IMR-90 (cell line): ENCODE measurements at regions not wholly inside any gene's neighbourhood (a gene's known extent, or its start where the extent isn't known, plus 50 kb on each side); places are given as distances from the start of the nearest gene placed in this dataset.
A peak's percentile ranks its signal among the peaks of the same experiment; 100 is the strongest.

ENCODE experiments used
- ATAC-seq: fragments of 200-7000 bp; cut with Tn5 transposase; 2 replicates; pipeline ENCODE4 v1.9.1; 2020; ENCODE audit warnings: low read depth, mild to moderate bottlenecking, moderate library complexity
- BruUV-seq: library from RNA; stranded (reverse); fragments of 400-500 nt; replicated peaks from 2 replicates; lab custom pipeline; 2021; lab: Mats Ljungman, UMichigan
- CTCF ChIA-PET: fragments of 300-600 bp; formaldehyde crosslinking; extraction: SDS; loops from one replicate; lab custom pipeline; 2021; ENCODE audit warnings: antibody characterized with exemption; lab: Yijun Ruan, JAX
- POLR2A ChIA-PET: fragments of 300-600 bp; sonication (Branson Sonifier 250); formaldehyde crosslinking; loops from one replicate; lab custom pipeline; 2022; ENCODE audit warnings: antibody characterized with exemption; ENCODE audit not compliant: unreplicated experiment; lab: Charles Lee
- DNase-seq: peaks from one replicate; pipeline ENCODE4 v3.0.0; 2013
- H2AFZ ChIP-seq: replicated peaks from 2 replicates; pipeline ENCODE3; 2013; ENCODE audit warnings: low read length, mild to moderate bottlenecking; ENCODE audit not compliant: poor library complexity
- H2AK5ac ChIP-seq: 2 replicates; pipeline ENCODE4 v1.6.1; 2013; ENCODE audit warnings: low read depth, low read length, inconsistent platforms
- H2AK9ac ChIP-seq: replicated peaks from 2 replicates; pipeline ENCODE3; 2013; ENCODE audit warnings: mild to moderate bottlenecking, low read depth, low read length, moderate library complexity; ENCODE audit not compliant: poor library complexity
- H2BK120ac ChIP-seq: 2 replicates; pipeline ENCODE4 v1.6.1; 2013; ENCODE audit warnings: low read depth, low read length, inconsistent platforms
- H2BK15ac ChIP-seq: 3 replicates; pipeline ENCODE4 v1.6.1; 2013; ENCODE audit warnings: low read depth, low read length, inconsistent platforms
- H2BK20ac ChIP-seq: 2 replicates; pipeline ENCODE4 v1.6.1; 2013; ENCODE audit warnings: low read depth, mild to moderate bottlenecking, inconsistent platforms, low read length, moderate library complexity
- H2BK5ac ChIP-seq: 2 replicates; pipeline ENCODE4 v1.6.1; 2013; ENCODE audit warnings: mild to moderate bottlenecking, low read depth, low read length, inconsistent platforms; ENCODE audit not compliant: poor library complexity, severe bottlenecking
- H3K14ac ChIP-seq: replicated peaks from 2 replicates; pipeline ENCODE4 v1.6.1; 2013; ENCODE audit warnings: low read depth, low read length, inconsistent platforms
- H3K18ac ChIP-seq: 2 replicates; pipeline ENCODE4 v1.6.1; 2013; ENCODE audit warnings: low read depth, low read length, control low read depth
- H3K23ac ChIP-seq: 2 replicates; pipeline ENCODE4 v1.6.1; 2013; ENCODE audit warnings: low read depth, low read length, inconsistent platforms
- H3K27ac ChIP-seq: 2 replicates; pipeline ENCODE4 v1.5.1; 2013; ENCODE audit warnings: mild to moderate bottlenecking, control low read depth, low read length; ENCODE audit not compliant: insufficient read depth
- H3K27me3 ChIP-seq: 2 replicates; pipeline ENCODE4 v1.6.1; 2013; ENCODE audit warnings: low read length; ENCODE audit not compliant: control insufficient read depth, insufficient read depth
- H3K36me3 ChIP-seq: 2 replicates; pipeline ENCODE4 v1.6.1; 2013; ENCODE audit warnings: low read length, mixed read lengths; ENCODE audit not compliant: control insufficient read depth, insufficient read depth
- H3K4ac ChIP-seq: 2 replicates; pipeline ENCODE4 v1.6.1; 2013; ENCODE audit warnings: low read depth, low read length, inconsistent platforms
- H3K4me1 ChIP-seq: 2 replicates; pipeline ENCODE4 v1.6.1; 2013; ENCODE audit warnings: low read length, mixed read lengths; ENCODE audit not compliant: control insufficient read depth, insufficient read depth
- H3K4me2 ChIP-seq: 2 replicates; pipeline ENCODE4 v1.6.1; 2013; ENCODE audit warnings: low read depth, mild to moderate bottlenecking, control low read depth, low read length, moderate library complexity
- H3K4me3 ChIP-seq: 2 replicates; pipeline ENCODE4 v1.5.1; 2013; ENCODE audit warnings: low read depth, mild to moderate bottlenecking, control low read depth, low read length, moderate library complexity; ENCODE audit not compliant: insufficient read depth
- H3K56ac ChIP-seq: 2 replicates; pipeline ENCODE4 v1.6.1; 2013; ENCODE audit warnings: low read length, inconsistent platforms; ENCODE audit not compliant: insufficient read depth; ENCODE audit errors: extremely low read depth
- H3K79me1 ChIP-seq, 2 experiments: 2 replicates each; pipeline ENCODE4 v1.6.1; 2013; ENCODE audit warnings: low read length in 2 of 2, inconsistent platforms in 1 of 2, low read depth in 1 of 2
- H3K9ac ChIP-seq: 2 replicates; pipeline ENCODE4 v1.6.1; 2013; ENCODE audit warnings: low read depth, low read length, control low read depth
- H3K9me1 ChIP-seq: 2 replicates; pipeline ENCODE4 v1.6.1; 2013; ENCODE audit warnings: low read length, inconsistent platforms; ENCODE audit not compliant: insufficient read depth
- H3K9me3 ChIP-seq: 2 replicates; pipeline ENCODE4 v1.6.1; 2013; ENCODE audit warnings: low read length; ENCODE audit not compliant: control insufficient read depth, insufficient read depth
- H4K20me1 ChIP-seq: 2 replicates; pipeline ENCODE4 v1.6.1; 2013; ENCODE audit warnings: low read length, inconsistent platforms; ENCODE audit not compliant: insufficient read depth
- H4K5ac ChIP-seq: 2 replicates; pipeline ENCODE4 v1.6.1; 2013; ENCODE audit warnings: mild to moderate bottlenecking, low read depth, low read length, control low read depth
- H4K8ac ChIP-seq, 2 experiments: 2 replicates each; pipeline ENCODE4 v1.6.1; 2013; ENCODE audit warnings: low read depth in 2 of 2, low read length in 2 of 2, control low read depth in 1 of 2, inconsistent platforms in 1 of 2
- H4K91ac ChIP-seq: 2 replicates; pipeline ENCODE4 v1.6.1; 2013; ENCODE audit warnings: low read depth, low read length, inconsistent platforms; ENCODE audit not compliant: insufficient read depth
- CEBPB ChIP-seq: IDR thresholded peaks from 2 replicates; pipeline ENCODE4 v1.6.1; 2012; ENCODE audit warnings: low read depth, low read length, improper control_type of control experiment
- CHD1 ChIP-seq: IDR thresholded peaks from 2 replicates; pipeline ENCODE4 v1.6.1; 2012; ENCODE audit warnings: low read depth, low read length, improper control_type of control experiment
- CTCF ChIP-seq: conservative IDR thresholded peaks from 2 replicates; pipeline ENCODE4 v1.5.1; 2012; ENCODE audit warnings: mild to moderate bottlenecking, low read depth, low read length, improper control_type of control experiment
- ELK1 ChIP-seq: fragments of 150-350 bp; IDR thresholded peaks from 2 replicates; pipeline ENCODE4 v1.6.1; 2016; ENCODE audit warnings: low read depth, mild to moderate bottlenecking, low read length, moderate library complexity, borderline replicate concordance
- MAFK ChIP-seq: IDR thresholded peaks from 2 replicates; pipeline ENCODE4 v1.6.1; 2012; ENCODE audit warnings: low read depth, low read length, improper control_type of control experiment
- MXI1 ChIP-seq: IDR thresholded peaks from 2 replicates; pipeline ENCODE4 v1.6.1; 2012; ENCODE audit warnings: low read depth, mild to moderate bottlenecking, low read length, moderate library complexity, borderline replicate concordance
- POLR2A ChIP-seq: IDR thresholded peaks from 2 replicates; pipeline ENCODE4 v1.6.1; 2012; ENCODE audit warnings: mild to moderate bottlenecking, low read depth, low read length
- RAD21 ChIP-seq: IDR thresholded peaks from 2 replicates; pipeline ENCODE4 v1.6.1; 2012; ENCODE audit warnings: low read length, improper control_type of control experiment
- RCOR1 ChIP-seq: IDR thresholded peaks from 2 replicates; pipeline ENCODE4 v1.6.1; 2012; ENCODE audit warnings: mild to moderate bottlenecking, low read length, improper control_type of control experiment; ENCODE audit not compliant: insufficient replicate concordance
- RFX5 ChIP-seq: IDR thresholded peaks from 2 replicates; pipeline ENCODE4 v1.8.0; 2012; ENCODE audit warnings: low read depth, mild to moderate bottlenecking, low read length, moderate library complexity
- SMC3 ChIP-seq: fragments of 150-350 bp; IDR thresholded peaks from 2 replicates; pipeline ENCODE4 v1.6.1; 2016; ENCODE audit warnings: low read depth, mild to moderate bottlenecking, antibody characterized with exemption, low read length, moderate library complexity
- USF2 ChIP-seq: fragments of 150-350 bp; IDR thresholded peaks from 2 replicates; pipeline ENCODE4 v1.6.1; 2017; ENCODE audit warnings: mild to moderate bottlenecking, antibody characterized with exemption, low read length, low read depth
- WGBS, 2 experiments: methylation state at CpG; one replicate each; pipeline versions ENCODE4 v1.1.5 to v1.1.7; 2013; ENCODE audit warnings: missing lambda C conversion rate in 2 of 2; ENCODE audit not compliant: insufficient read length in 1 of 2; ENCODE audit errors: extremely low coverage in 2 of 2; 5-methylcytosine and 5-hydroxymethylcytosine counted together
- dilution Hi-C: fragments of 300-500 bp; cut with HindIII; formaldehyde crosslinking; loops from one replicate; pipeline ENCODE4 v1.14.3; 2018; ENCODE audit warnings: low sequenced_read_pairs; ENCODE audit not compliant: unreplicated experiment
- in situ Hi-C: fragments of 300-500 bp; cut with MboI; formaldehyde crosslinking; loops from 3 replicates; pipeline ENCODE4 v1.14.3; 2019; ENCODE audit warnings: low sequenced_read_pairs, inconsistent platforms, mixed read lengths
- intact Hi-C: fragments of 100-400 bp; cut with micrococcal nuclease; formaldehyde crosslinking; loops from 2 replicates; pipeline ENCODE4 v1.10.0; 2022

GRCh38 chr2:120942658-120943057 lies 207.0 kb downstream of the GLI2 start:
- no peak overlapping the region for H4K5ac ChIP-seq
- peak overlapping the region in 1 of 2 experiments; percentile 1; a peak in 2 of 4 replicates for H4K8ac ChIP-seq
- no peak overlapping the region for H3K9ac ChIP-seq
- H3K4me1 ChIP-seq = peaks cover 40% of the 10 kb centered on the region
- no peak overlapping the region for H2AFZ ChIP-seq
- in situ Hi-C loops (no loop called here), dilution Hi-C loops (no loop called here), intact Hi-C loops (no loop called here)
- ATAC-seq (no peak), DNase-seq (no peak)
- peak overlapping the region; percentile 72 for H2AK5ac ChIP-seq
- no peaks in the 10 kb centered on the region for H3K27me3 ChIP-seq
- H2BK20ac ChIP-seq = no peak overlapping the region
- no peak overlapping the region for H3K4me3 ChIP-seq
- H2BK5ac ChIP-seq = no peak overlapping the region
- peak overlapping the region; percentile 19; the same call in 1 of the 2 replicates for H3K4ac ChIP-seq
- no peak overlapping the region for H2AK9ac ChIP-seq
- no peaks in the 10 kb centered on the region for H3K9me3 ChIP-seq
- CTCF ChIA-PET = no interaction called here
- peak overlapping the region; percentile 13; the same call in 1 of the 2 replicates for H4K91ac ChIP-seq
- H3K18ac ChIP-seq = no peak overlapping the region
- no peak overlapping the region for H2BK15ac ChIP-seq
- BruUV-seq = no TSS peak
- 0 out of 2 replicates have a peak overlapping the region, but pooled peaks have one; percentile 18 for H2BK120ac ChIP-seq
- no peak for TF ChIP-seq CEBPB
- no peak for TF ChIP-seq ELK1
- no peak for TF ChIP-seq MAFK
- no peak for TF ChIP-seq MXI1
- no peak for TF ChIP-seq POLR2A
- no peak for TF ChIP-seq USF2
- TF ChIP-seq RCOR1 = no peak
- no peak for TF ChIP-seq RFX5
- TF ChIP-seq SMC3 = no peak
- no peak for TF ChIP-seq RAD21
- TF ChIP-seq CTCF = no peak
- TF ChIP-seq CHD1 = no peak
- no peak overlapping the region for H3K4me2 ChIP-seq
- peaks cover 55% of the 10 kb centered on the region for H3K9me1 ChIP-seq
- H4K20me1 ChIP-seq = peaks cover 20% of the 10 kb centered on the region
- H3K79me1 ChIP-seq = peaks cover 71 to 97% of the 10 kb centered on the region in 2 experiments
- no peak overlapping the region for H3K23ac ChIP-seq
- WGBS, 2 experiments = 97 to 100% methylated on average over 8 to 15 of the region's 15 CpGs
- no peak overlapping the region for H3K14ac ChIP-seq
- H3K36me3 ChIP-seq = peaks cover 12% of the 10 kb centered on the region
- H3K56ac ChIP-seq = no peak overlapping the region
- no peak overlapping the region for H3K27ac ChIP-seq
- POLR2A ChIA-PET = no interaction called here
